RWPE2 (cell line): ENCODE measurements at regions not wholly inside any gene's neighbourhood (a gene's known extent, or its start where the extent isn't known, plus 50 kb on each side); places are given as distances from the start of the nearest gene placed in this dataset.

Experiments
- ATAC-seq: fragments of 200-7000 bp; cut with Tn5 transposase; 3 replicates; pipeline ENCODE4 v1.9.1; 2021; ENCODE audit warnings: low read depth
- DNase-seq: peaks from one replicate; pipeline ENCODE4 v3.0.0-alpha.2; 2020; ENCODE audit warnings: low spot score
- H3K27ac ChIP-seq: fragments of 450-650 bp; 2 replicates; pipeline ENCODE4 v1.5.1; 2017; ENCODE audit warnings: mild to moderate bottlenecking; ENCODE audit not compliant: poor library complexity, severe bottlenecking
- H3K27me3 ChIP-seq: fragments of 250-450 bp; sonication (Bioruptor Pico); 2 replicates; pipeline ENCODE4 v1.5.1; 2021; ENCODE audit warnings: mild to moderate bottlenecking, moderate library complexity; ENCODE audit not compliant: insufficient read depth, poor library complexity, severe bottlenecking
- H3K36me3 ChIP-seq: fragments of 250-450 bp; sonication (Bioruptor Pico); 2 replicates; pipeline ENCODE4 v1.5.1; 2020; ENCODE audit warnings: low read depth, mild to moderate bottlenecking, moderate library complexity
- H3K4me1 ChIP-seq: fragments of 250-450 bp; sonication (Bioruptor Pico); 2 replicates; pipeline ENCODE4 v1.5.1; 2021; ENCODE audit warnings: mild to moderate bottlenecking, moderate library complexity; ENCODE audit not compliant: insufficient read depth, poor library complexity, severe bottlenecking
- H3K4me3 ChIP-seq: fragments of 250-450 bp; sonication (Bioruptor Pico); 2 replicates; pipeline ENCODE4 v1.5.1; 2021; ENCODE audit warnings: mild to moderate bottlenecking, moderate library complexity; ENCODE audit not compliant: severe bottlenecking
- H3K9me3 ChIP-seq: fragments of 250-450 bp; sonication (Bioruptor Pico); 2 replicates; pipeline ENCODE4 v1.5.1; 2021; ENCODE audit warnings: mild to moderate bottlenecking, moderate library complexity; ENCODE audit not compliant: severe bottlenecking
- CTCF ChIP-seq: fragments of 450-650 bp; IDR thresholded peaks from one replicate; pipeline ENCODE4 v1.5.1; 2017; ENCODE audit warnings: mild to moderate bottlenecking, moderate library complexity; ENCODE audit not compliant: poor library complexity, severe bottlenecking

DNA sequence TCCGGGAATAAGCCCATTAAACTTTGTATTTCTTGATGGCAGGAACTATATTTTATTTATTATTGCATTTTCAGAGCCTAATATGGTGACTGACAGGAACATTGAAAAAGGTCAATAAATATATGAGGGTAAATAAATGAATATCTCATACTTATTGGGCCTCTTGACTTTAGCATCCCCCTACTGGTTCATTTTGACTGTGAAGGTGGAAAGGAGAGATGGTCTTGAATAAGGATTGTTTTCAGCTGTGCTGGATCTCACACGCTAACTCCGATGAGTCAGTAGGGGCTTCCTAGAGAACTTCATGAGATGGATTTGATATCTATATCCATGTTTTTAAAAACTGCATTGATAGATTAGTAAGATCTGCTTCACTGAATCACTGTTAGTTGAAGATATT is 1026.0 kb downstream of the REEP3 start:
- no peaks in the 10 kb centered on the region for H3K9me3 ChIP-seq
- H3K36me3 ChIP-seq: no peaks in the 10 kb centered on the region
- no peaks in the 10 kb centered on the region for H3K27me3 ChIP-seq
- H3K27ac ChIP-seq: no peak overlapping the region
- no peaks in the 10 kb centered on the region for H3K4me1 ChIP-seq
- ATAC-seq: no peak
- no peak for DNase-seq
- TF ChIP-seq CTCF: no peak
- H3K4me3 ChIP-seq: no peak overlapping the region

GRCh38 chr10:64555666-64556065 is 1034.5 kb downstream of the REEP3 start:
- Histone ChIP-seq H3K36me3 (no peaks in the 10 kb centered on the region), H3K4me1 (no peaks in the 10 kb centered on the region), H3K4me3 (no peak overlapping the region), H3K27me3 (no peaks in the 10 kb centered on the region), H3K27ac (no peak overlapping the region), H3K9me3 (no peaks in the 10 kb centered on the region)
- DNase-seq (no peak), ATAC-seq (no peak)
- no peak for TF ChIP-seq CTCF

DNA sequence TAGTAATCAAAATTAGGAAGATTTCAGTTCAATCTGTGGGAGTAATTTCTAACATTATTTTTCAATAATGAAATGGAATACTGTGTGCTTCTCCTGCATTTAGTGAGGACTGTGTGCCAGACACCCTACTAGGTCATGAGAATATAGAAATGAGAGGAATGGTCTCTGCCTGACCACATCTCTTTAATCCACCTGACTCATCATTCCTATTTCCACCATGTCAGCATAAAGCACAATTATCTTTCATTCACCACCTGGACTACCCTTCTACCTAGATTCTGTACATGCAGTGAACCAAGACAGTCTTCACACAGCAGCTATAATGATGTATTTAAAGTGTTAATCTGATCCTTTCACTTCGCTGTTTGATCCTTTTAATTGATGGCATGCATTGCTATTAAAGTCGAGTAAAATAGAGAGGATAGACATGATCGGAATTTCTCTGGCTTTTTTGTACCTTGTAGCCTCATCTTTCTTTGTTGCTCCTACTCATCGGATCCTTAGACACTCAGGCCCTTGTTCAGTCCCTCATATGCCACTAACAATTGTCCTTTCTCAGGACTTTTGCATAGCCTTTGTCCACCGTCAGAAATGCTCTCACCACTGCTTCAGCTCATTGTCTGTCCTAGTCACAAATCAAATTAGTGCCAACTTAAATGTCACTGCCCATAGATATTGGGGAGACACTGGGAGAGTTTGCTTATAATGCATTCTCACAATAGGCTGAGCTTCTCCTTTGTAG is 1037.1 kb downstream of the REEP3 start:
- Histone ChIP-seq H3K4me1 (no peaks in the 10 kb centered on the region), H3K27me3 (no peaks in the 10 kb centered on the region), H3K9me3 (no peaks in the 10 kb centered on the region), H3K36me3 (no peaks in the 10 kb centered on the region), H3K4me3 (no peak overlapping the region), H3K27ac (no peak overlapping the region)
- ATAC-seq (no peak), DNase-seq (no peak)
- no peak for TF ChIP-seq CTCF

DNA sequence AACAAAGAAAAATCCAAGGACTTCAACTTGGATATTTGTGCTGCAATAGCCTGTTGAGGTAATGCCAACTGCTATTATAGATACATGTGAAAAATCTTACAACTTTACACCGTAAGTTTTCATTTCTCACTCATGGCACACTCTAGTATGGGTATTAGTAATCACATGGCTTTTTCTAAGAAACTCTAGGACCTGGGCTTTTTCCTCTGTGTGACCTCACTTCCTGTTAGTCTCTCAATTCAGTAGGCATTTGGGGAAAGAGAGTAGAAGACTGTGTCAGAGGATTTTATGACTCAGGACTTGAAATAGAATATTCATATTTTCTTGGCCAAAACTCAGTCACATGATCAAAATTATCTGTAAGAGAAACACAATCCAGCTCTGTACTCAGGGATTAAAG is 1049.9 kb downstream of the REEP3 start:
- H3K36me3 ChIP-seq: no peaks in the 10 kb centered on the region
- no peaks in the 10 kb centered on the region for H3K27me3 ChIP-seq
- no peak for ATAC-seq
- no peak for TF ChIP-seq CTCF
- H3K4me1 ChIP-seq: no peaks in the 10 kb centered on the region
- H3K9me3 ChIP-seq: no peaks in the 10 kb centered on the region
- DNase-seq: no peak
- H3K27ac ChIP-seq: no peak overlapping the region
- H3K4me3 ChIP-seq: no peak overlapping the region

- Histone ChIP-seq H3K4me3 (no peak overlapping the region), H3K4me1 (no peaks in the 10 kb centered on the region), H3K9me3 (no peaks in the 10 kb centered on the region), H3K36me3 (no peaks in the 10 kb centered on the region), H3K27me3 (no peaks in the 10 kb centered on the region), H3K27ac (no peak overlapping the region)
- no peak for ATAC-seq
- no peak for DNase-seq
- TF ChIP-seq CTCF: no peak
These were observed 1052.6 kb downstream of the REEP3 start for GRCh38 chr10:64573623-64574325.
